GM23338 (cell line): ENCODE measurements at regions not wholly inside any gene's neighbourhood (a gene's known extent, or its start where the extent isn't known, plus 50 kb on each side); places are given as distances from the start of the nearest gene placed in this dataset.

Experiments used
- ATAC-seq: fragments of 200-7000 bp; cut with Tn5 transposase; 3 replicates; pipeline ENCODE4 v1.9.1; 2020
- DNase-seq: peaks from one replicate; pipeline ENCODE4 v3.0.0-alpha.2; 2015; ENCODE audit warnings: low spot score
- H2AFZ ChIP-seq: fragments of 200-600 bp; sonication (generic); 2 replicates; pipeline ENCODE4 v1.8.0; 2016; ENCODE audit warnings: antibody characterized with exemption, mild to moderate bottlenecking, moderate library complexity
- H3F3A ChIP-seq: fragments of 200-600 bp; sonication (generic); replicated peaks from 2 replicates; pipeline ENCODE4 v1.8.0; 2017; ENCODE audit warnings: antibody characterized with exemption, mixed run types, low read depth
- H3K27ac ChIP-seq: fragments of 200-600 bp; sonication (generic); 2 replicates; pipeline ENCODE4 v1.6.1; 2016; ENCODE audit warnings: low read depth
- H3K27me3 ChIP-seq: fragments of 200-600 bp; sonication (generic); 2 replicates; pipeline ENCODE4 v1.8.0; 2016; ENCODE audit warnings: mild to moderate bottlenecking, mixed run types, moderate library complexity; ENCODE audit not compliant: insufficient read depth
- H3K36me3 ChIP-seq: fragments of 200-600 bp; sonication (generic); 2 replicates; pipeline ENCODE4 v1.8.0; 2016; ENCODE audit warnings: mild to moderate bottlenecking; ENCODE audit not compliant: insufficient read depth
- H3K4me1 ChIP-seq: fragments of 200-600 bp; sonication (generic); 2 replicates; pipeline ENCODE4 v1.8.0; 2016; ENCODE audit warnings: mild to moderate bottlenecking, moderate library complexity; ENCODE audit not compliant: insufficient read depth
- H3K4me2 ChIP-seq: fragments of 200-600 bp; sonication (generic); 2 replicates; pipeline ENCODE4 v1.7.1; 2017; ENCODE audit warnings: mixed run types
- H3K4me3 ChIP-seq: fragments of 200-600 bp; sonication (generic); 2 replicates; pipeline ENCODE4 v1.6.1; 2016; ENCODE audit warnings: mixed run types
- H3K79me2 ChIP-seq: fragments of 200-600 bp; sonication (generic); replicated peaks from 2 replicates; pipeline ENCODE4 v1.8.0; 2017; ENCODE audit warnings: mild to moderate bottlenecking; ENCODE audit not compliant: insufficient read depth
- H3K9me2 ChIP-seq: fragments of 200-600 bp; sonication (generic); 2 replicates; pipeline ENCODE4 v1.8.0; 2017; ENCODE audit not compliant: insufficient read depth
- H4K20me1 ChIP-seq: fragments of 200-600 bp; sonication (generic); replicated peaks from 2 replicates; pipeline ENCODE4 v1.8.0; 2017; ENCODE audit warnings: mild to moderate bottlenecking; ENCODE audit not compliant: insufficient read depth
- H3K27ac Mint-ChIP-seq: 2 replicates; pipeline ENCODE4 v1.8.0; 2020; ENCODE audit warnings: inconsistent platforms, mild to moderate bottlenecking, moderate library complexity, mixed read lengths
- H3K27me3 Mint-ChIP-seq: 3 replicates; pipeline ENCODE4 v1.8.0; 2022; ENCODE audit warnings: low read depth, mild to moderate bottlenecking, moderate library complexity, mixed read lengths, inconsistent platforms; ENCODE audit not compliant: insufficient read depth, poor library complexity
- H3K36me3 Mint-ChIP-seq: 3 replicates; pipeline ENCODE4 v1.8.0; 2021; ENCODE audit warnings: low read depth, mild to moderate bottlenecking, inconsistent platforms, moderate library complexity, mixed read lengths
- H3K4me1 Mint-ChIP-seq: 3 replicates; pipeline ENCODE4 v1.8.0; 2020; ENCODE audit warnings: mild to moderate bottlenecking, inconsistent platforms, mixed read lengths
- H3K4me3 Mint-ChIP-seq: 3 replicates; pipeline ENCODE4 v1.8.0; 2021; ENCODE audit warnings: moderate library complexity, mild to moderate bottlenecking, inconsistent platforms, mixed read lengths
- H3K9me3 Mint-ChIP-seq: 3 replicates; pipeline ENCODE4 v1.8.0; 2020; ENCODE audit warnings: moderate library complexity, mild to moderate bottlenecking, inconsistent platforms, mixed read lengths
- CREB1 ChIP-seq: fragments of 250-450 bp; sonication (Bioruptor Pico); IDR thresholded peaks from 2 replicates; pipeline ENCODE4 v1.5.0; 2020; ENCODE audit warnings: low read depth, mild to moderate bottlenecking, moderate library complexity
- CTCF ChIP-seq, 2 experiments: fragments of 200-600 bp in 1 of 2; sonication (generic) in 1 of 2; conservative IDR thresholded peaks; 2 replicates each; pipeline versions ENCODE4 v1.5.1 to v1.6.1; 2016 to 2017; ENCODE audit warnings: antibody characterized with exemption in 2 of 2, low read depth in 2 of 2, mild to moderate bottlenecking in 2 of 2, moderate library complexity in 1 of 2
- ETS1 ChIP-seq: IDR thresholded peaks from 2 replicates; pipeline ENCODE4 v1.6.1; 2016; ENCODE audit warnings: antibody characterized with exemption
- EZH2 ChIP-seq: fragments of 200-600 bp; sonication (generic); IDR thresholded peaks from one replicate; pipeline ENCODE4 v1.8.0; 2017; ENCODE audit warnings: antibody characterized with exemption, mild to moderate bottlenecking, low read depth; ENCODE audit not compliant: unreplicated experiment
- EZH2phosphoT487 ChIP-seq: fragments of 200-600 bp; sonication (generic); IDR thresholded peaks from one replicate; pipeline ENCODE4 v1.8.1; 2018; ENCODE audit warnings: antibody characterized with exemption; ENCODE audit not compliant: unreplicated experiment
- JUNB ChIP-seq: IDR thresholded peaks from one replicate; pipeline ENCODE4 v1.6.1; 2016; ENCODE audit warnings: antibody characterized with exemption; ENCODE audit not compliant: unreplicated experiment
- NANOG ChIP-seq: IDR thresholded peaks from 2 replicates; pipeline ENCODE4 v1.6.1; 2016; ENCODE audit warnings: antibody characterized with exemption, borderline replicate concordance
- POLR2AphosphoS5 ChIP-seq: IDR thresholded peaks from 2 replicates; pipeline ENCODE4 v1.6.1; 2016; ENCODE audit warnings: antibody characterized with exemption, low read depth
- REST ChIP-seq: IDR thresholded peaks from one replicate; pipeline ENCODE4 v1.6.1; 2018; ENCODE audit warnings: antibody characterized with exemption; ENCODE audit not compliant: unreplicated experiment
- STAT1 ChIP-seq: IDR thresholded peaks from one replicate; pipeline ENCODE4 v1.6.1; 2016; ENCODE audit warnings: antibody characterized with exemption; ENCODE audit not compliant: unreplicated experiment
- ZNF114 ChIP-seq: fragments of 250-450 bp; sonication (Bioruptor Pico); IDR thresholded peaks from 2 replicates; pipeline ENCODE4 v1.5.0; 2020; ENCODE audit warnings: mild to moderate bottlenecking, moderate library complexity
- ZNF331 ChIP-seq: fragments of 250-450 bp; sonication (Bioruptor Pico); IDR thresholded peaks from 2 replicates; pipeline ENCODE4 v1.5.0; 2020; ENCODE audit warnings: low read depth, mild to moderate bottlenecking, moderate library complexity
- ZNF462 ChIP-seq: fragments of 250-450 bp; sonication (Bioruptor Pico); IDR thresholded peaks from 2 replicates; pipeline ENCODE4 v1.5.0; 2020; ENCODE audit warnings: mild to moderate bottlenecking, moderate library complexity

- DNase-seq (no peak), ATAC-seq (no peak)
- Histone ChIP-seq H3K79me2 (no peaks in the 10 kb centered on the region), H2AFZ (no peak overlapping the region), H3K27me3 (no peaks in the 10 kb centered on the region), H3K4me3 (no peak overlapping the region), H3K4me1 (no peaks in the 10 kb centered on the region), H4K20me1 (no peaks in the 10 kb centered on the region), H3F3A (no peaks in the 10 kb centered on the region), H3K4me2 (no peak overlapping the region), H3K27ac (no peak overlapping the region), H3K9me2 (no peaks in the 10 kb centered on the region), H3K36me3 (no peaks in the 10 kb centered on the region)
- peaks cover 11% of the 10 kb centered on the region; the same call in 2 of the 3 replicates for H3K4me1 Mint-ChIP-seq
- H3K27me3 Mint-ChIP-seq = peaks cover 7% of the 10 kb centered on the region
- no peaks in the 10 kb centered on the region for H3K9me3 Mint-ChIP-seq
- no peak for TF ChIP-seq CREB1 (CRISPR knock-in tag)
- no peak for TF ChIP-seq ZNF114 (CRISPR knock-in tag)
- TF ChIP-seq NANOG = no peak
- no peak for TF ChIP-seq CTCF (conservative IDR thresholded peaks at IDR 0.05; ENCODE audit: low read depth in 2 of 2)
- no peak for TF ChIP-seq JUNB
- no peak for TF ChIP-seq ZNF331 (CRISPR knock-in tag)
- TF ChIP-seq EZH2phosphoT487 = no peak
- TF ChIP-seq REST = no peak
- no peak for TF ChIP-seq POLR2AphosphoS5
- no peak for TF ChIP-seq ETS1
- TF ChIP-seq EZH2 = no peak
- no peak for TF ChIP-seq STAT1
- TF ChIP-seq ZNF462 (CRISPR knock-in tag) = no peak
- H3K36me3 Mint-ChIP-seq = no peaks in the 10 kb centered on the region
- no peak overlapping the region for H3K27ac Mint-ChIP-seq
- no peak overlapping the region for H3K4me3 Mint-ChIP-seq
Observed at GRCh38 chr9:16136451-16136850, 583.6 kb downstream of the CCDC171 start.
